HS-5 (cell line): ENCODE measurements at regions not wholly inside any gene's neighbourhood (a gene's known extent, or its start where the extent isn't known, plus 50 kb on each side); places are given as distances from the start of the nearest gene placed in this dataset.
A peak's percentile ranks its signal among the peaks of the same experiment; 100 is the strongest.

ENCODE experiments used
- DNase-seq: peaks from one replicate; pipeline ENCODE4 v3.0.0-alpha.2; 2012; ENCODE audit warnings: low read depth

DNA sequence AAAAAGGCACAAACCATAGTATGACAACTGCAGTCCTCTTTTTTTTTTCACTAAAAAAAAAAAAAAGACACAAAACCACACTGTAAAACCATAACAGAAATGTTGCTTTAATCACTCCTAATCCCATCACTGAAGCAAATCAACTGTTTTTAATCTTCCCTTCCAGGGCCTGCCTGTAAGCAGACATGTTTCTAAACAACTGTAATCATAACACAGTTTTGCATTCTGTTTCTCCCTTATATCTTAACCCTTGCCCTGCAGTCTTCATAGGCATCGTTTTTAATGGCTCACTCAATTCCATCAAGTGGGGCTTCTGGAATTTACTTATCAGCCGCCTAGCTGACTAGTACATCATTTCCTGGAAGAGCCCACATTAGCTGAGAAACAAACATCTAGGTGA lies 111.0 kb upstream of the SLC25A48 start:
- no peak for DNase-seq

- no peak for DNase-seq
These were observed 112.8 kb upstream of the SLC25A48 start for GRCh38 chr5:135721548-135722090.

DNA sequence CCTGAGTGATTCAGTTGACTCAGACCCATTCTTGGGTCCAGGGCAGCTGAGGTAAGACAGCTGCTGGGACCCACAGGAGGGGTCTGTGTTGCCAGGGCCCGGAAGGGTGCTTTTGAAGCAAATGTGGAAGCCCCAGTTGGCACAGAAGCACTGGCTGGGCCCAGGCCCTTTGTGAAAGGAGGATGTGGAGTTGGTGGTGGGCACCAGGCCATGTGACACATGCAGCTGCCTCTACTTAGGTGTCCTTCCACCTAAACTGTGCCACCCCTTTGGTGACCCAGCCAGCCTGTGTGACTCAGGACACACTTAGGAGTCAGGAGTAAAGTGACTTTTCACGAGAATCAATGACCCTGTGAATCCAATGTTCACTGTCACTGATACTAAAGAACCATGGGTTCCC lies 114.3 kb upstream of the SLC25A48 start:
- no peak for DNase-seq

- no peak for DNase-seq
These were observed 114.9 kb upstream of the SLC25A48 start for GRCh38 chr5:135719428-135720063.

DNA sequence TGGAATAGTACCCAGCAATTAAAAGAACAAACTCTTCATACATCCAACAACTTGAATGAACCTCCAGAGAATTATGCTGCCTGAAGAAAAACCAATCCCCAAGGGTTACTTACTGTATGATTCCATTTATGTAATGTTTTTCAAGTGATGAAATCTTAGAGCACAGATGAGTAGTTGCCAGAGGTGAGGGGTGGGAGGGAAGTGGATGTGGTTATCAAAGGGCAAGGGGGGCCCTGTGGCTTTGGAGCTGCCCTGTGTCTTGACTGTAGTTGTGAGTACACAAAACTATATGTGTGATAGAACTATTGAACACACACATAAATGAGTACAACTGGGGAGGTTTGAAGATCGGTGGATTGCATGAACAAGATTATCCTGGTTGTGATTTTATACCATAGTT lies 115.8 kb upstream of the SLC25A48 start:
- DNase-seq, result no peak

DNA sequence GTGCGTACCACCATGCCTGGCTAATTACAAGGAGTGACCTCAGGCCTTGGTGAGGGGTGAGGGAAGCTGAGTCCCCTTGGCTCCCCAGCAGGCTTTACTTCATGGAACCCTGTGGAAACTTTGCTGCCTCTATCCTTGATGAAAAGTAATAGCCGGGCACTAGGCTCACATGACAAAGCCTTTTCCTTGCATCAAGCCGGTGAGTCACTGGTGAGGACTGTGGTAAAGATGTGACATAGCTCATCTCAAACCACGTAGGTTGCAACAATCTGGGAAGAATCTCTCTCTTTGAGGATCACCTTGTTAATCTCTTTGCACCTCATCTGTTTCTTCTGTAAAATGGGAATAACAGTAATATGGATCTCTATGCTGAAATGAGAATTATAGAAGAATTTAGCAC lies 116.3 kb upstream of the SLC25A48 start:
- DNase-seq, result peak; percentile 53

- no peak for DNase-seq
These were observed 119.0 kb upstream of the SLC25A48 start for GRCh38 chr5:135715267-135716055.

DNA sequence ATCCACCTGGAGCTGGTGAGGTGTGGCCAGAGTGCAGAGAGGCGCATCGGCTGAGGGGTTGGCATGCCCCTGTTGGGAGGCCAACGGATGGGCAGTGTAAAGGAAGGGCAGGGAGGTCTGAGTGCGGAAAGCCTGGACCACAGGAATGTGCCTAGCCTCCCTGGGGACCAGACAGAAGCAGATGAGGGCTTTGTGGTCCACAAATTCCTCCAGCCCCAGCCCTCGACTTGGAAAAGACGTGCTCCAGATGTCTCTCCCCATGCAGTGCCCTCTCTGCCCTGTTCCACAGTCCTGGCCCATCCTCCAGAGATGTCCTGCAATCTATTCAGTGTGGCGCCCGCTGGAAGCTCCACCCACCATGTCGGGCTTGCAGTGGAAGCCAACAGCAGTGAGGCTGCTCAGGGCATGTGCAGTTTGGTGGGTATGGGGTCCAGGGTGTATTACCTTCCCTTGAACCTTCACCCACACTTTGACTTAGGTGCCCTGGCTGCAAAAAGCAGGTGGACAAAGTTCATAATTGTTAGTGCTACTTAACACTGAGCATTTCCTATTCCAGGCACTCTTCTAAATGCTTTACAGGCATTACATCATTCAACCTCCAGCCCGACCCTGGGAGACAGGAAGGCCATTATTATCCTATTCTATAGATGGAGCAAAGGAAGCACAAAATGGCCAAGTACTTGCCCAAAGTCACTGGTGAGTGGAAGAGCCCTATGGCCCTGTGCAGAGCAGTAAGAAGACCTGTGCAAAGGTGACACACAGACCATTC lies 120.2 kb upstream of the SLC25A48 start:
- peak; percentile 19 for DNase-seq

DNA sequence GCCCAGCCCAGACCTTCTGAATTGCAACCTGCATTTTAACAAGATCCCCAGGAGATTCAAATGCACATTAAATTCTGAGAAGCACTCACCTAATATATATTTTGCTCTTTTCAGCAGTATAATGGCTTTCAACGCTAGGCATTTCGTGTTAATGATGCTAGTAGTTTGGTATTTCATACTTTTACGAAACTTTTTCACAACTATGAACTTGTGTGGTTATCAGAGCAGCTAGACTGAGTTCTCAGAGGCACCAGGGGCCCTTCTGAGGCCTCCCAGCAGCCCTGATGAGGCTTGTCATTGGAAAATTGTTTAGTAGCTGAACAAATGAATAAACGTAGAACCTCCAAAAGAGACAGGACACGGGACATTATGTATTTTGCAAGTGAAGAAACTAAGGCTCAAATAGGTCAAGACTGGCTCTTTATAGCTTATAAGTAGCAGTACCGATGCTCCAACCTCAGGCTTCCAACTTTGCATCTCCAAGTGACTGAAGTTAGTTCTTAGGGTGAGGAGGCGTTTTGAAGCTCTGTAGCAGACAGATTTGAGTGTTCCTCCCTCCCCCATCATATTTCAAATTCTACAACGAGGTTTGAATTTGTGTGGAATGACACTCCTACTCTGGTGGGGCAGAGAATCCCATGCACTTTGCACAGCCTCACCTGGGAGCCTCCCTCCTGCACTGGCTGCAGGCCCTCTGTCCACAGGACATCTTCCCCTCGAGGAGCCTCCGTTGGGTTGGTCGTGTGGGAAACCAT lies 121.1 kb upstream of the SLC25A48 start:
- DNase-seq, result no peak

- DNase-seq, result no peak
These were observed 122.6 kb upstream of the SLC25A48 start for GRCh38 chr5:135711911-135712310.

DNA sequence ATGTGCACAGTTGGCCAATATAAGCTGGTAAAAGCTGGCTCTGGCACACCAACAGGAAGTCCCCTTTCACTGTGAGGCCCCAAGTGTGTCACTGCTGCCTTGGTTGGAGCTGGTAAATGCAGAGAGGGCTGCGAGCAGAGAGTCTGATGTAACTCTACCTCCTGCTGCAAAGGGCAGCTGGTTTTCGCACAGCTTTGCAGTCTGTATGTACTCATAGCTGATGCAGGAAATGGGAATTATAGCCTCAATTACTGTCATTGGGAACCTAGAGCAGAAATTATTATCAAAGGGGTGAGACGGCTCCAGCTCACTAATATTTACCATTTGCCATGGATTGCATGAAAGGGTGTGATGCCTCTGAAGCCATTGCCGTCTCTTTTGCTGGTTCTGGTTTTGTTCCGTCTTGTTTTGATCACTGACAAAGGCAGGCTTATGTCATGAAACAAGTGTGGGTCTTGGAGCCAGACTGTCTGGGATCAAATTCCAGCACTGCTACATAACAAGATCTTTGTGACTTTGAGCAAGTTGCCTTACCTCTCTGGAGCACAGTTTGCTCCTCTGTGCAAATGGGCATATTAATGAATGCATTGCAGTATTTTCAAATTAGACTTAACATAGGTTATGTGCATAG lies 124.3 kb upstream of the SLC25A48 start:
- DNase-seq, result no peak

DNA sequence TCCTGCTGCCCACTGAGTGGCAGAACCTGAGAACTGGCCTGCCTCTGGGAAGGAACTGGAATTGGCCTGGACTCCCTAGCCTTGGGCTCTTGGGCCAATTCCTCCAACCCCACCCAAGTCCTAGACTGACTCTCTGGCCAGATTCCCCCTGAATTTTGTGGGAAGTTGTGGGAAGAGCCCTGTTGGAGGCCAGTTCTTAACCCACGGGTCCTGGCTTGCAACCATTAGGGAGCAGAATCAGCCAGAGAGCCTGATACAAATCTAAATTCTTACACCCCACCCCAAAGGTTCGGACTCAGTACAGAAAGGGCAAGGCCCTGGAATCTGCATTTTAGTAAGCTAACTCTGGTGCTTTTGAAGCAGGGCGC lies 125.3 kb upstream of the SLC25A48 start:
- DNase-seq, result no peak

DNA sequence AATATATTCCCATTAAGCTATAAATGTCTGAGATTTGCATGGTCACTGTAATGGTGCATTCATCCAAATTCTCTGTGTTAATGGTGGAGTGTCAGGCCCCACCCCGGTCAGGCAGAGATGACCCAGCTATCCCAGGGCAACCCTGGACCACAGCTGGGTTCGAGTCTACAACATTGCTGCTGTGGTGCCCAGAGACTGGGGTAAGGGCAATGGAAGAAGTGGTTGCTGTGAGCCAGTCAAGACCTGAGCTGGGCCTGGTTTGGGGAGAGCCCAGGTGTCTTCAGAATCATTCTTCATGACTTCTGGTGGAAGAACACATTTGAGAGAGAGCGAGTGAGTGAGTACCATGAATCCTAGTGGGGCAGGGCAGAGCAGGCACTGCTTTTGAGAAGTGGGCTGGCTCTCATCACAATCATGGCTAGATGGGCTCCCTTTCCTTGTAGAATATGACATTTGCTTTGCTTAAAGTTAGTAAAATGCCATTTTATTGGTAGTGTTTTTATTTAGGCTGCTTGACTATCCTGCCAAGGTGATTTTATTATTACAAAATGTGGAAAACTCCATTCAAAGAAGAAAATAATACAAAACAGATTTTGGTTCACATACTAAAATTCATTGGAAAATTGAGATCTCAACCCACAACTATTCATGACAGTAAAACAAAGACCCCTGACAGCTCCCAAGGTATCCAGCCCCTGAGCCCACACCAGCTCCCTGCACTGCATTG lies 125.8 kb upstream of the SLC25A48 start:
- no peak for DNase-seq

GRCh38 chr5:135707302-135707701 lies 127.2 kb upstream of the SLC25A48 start:
- DNase-seq, result no peak

DNA sequence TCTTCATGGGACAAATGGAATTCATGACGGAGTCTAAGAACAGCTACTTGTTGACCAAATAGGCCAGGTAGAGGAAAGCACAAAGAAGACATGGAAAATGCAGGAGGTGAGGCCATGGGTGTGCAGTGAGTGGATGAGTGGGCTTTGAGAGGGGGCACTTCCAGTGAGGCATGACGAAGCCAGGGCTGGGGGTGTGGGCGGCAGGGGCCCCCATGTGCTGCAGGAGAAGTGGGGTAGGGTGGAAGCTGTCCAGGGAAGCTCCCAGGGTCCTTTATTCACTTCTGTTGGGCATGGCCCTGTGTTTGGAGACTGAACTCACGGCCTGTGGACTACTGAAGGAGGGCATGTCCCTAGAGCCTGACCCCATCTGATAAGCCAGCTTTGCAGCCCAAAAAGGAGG lies 127.6 kb upstream of the SLC25A48 start:
- no peak for DNase-seq

- no peak for DNase-seq
These were observed 127.7 kb upstream of the CXCL14 start for GRCh38 chr5:135706474-135706873.

DNA sequence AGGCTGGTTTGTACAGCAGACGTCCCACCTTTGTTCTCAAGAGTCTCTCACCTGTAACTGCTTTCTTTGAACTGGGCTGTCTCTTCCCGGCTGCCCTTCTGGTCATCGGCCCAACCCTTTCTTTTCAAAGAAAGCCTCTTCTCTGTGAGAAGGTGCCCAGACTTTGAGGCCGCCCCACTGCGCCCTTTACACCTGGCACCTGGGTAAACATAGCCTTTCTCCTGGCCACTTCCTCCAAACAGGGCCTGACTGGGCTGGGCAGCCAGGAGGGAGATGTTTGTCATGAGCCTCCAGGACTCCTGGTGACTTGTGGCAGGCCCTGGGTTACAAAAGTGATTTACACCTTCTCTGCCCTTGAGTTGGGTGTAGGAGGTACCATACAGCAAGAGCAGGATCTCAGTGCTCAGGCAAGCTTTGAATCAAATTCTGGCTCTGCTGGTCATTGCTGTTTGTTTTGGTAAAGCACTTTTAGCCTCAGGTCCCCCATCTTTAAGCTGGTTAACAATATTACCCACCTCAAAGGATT lies 127.2 kb upstream of the CXCL14 start:
- DNase-seq, result no peak

DNA sequence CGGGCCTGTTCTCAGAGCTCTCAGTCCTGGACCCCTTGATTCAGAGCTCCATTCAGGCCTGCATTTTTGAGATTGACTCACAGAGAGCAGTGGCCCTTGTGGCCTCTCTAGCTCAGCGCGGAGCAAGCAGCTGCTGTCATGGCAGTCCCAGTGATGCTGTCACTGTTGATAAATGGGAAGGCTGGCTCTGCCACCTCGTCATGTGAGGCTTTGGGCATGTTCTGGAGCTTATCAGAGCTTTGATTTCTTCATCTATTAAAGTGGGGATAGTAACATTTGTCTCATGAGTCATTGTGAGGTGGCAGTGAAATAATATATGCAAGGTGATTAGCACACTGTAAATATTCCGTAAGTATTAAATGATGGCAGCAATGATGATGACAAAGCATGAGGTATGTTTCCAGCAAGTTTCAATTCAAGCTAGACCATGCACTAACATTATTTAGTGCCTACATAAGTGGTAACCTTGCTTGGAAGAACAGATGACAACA lies 126.4 kb upstream of the CXCL14 start:
- peak; percentile 72 for DNase-seq

- DNase-seq, result no peak
These were observed 125.8 kb upstream of the CXCL14 start for GRCh38 chr5:135704616-135705015.

DNA sequence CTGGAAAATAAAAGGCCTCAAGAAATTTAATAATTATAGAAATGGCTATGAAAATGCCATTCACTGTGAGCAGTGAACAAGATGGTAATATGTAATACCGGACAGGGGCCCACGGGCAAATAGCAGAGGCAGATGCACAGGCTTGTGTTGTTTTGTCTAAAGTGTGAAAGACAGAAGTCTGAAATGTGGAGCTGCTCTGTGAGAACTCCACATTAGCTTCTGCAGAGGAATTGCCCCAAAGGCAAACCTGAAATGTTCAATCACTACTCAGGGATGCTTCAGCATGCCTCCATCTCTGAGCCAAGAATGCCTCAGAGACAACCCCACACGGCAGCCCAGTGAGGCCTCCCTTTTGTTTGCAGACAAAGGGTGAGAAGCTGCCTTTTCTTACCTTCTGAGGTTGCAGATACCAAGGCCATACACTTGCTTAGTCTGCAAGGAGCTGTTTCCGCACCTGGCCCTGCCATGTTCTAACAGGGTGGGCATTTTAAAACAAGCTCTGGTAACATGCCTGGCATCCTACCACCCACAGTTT lies 124.3 kb upstream of the CXCL14 start:
- no peak for DNase-seq
